GM20000 (cell line): ENCODE measurements at regions not wholly inside any gene's neighbourhood (a gene's known extent, or its start where the extent isn't known, plus 50 kb on each side); places are given as distances from the start of the nearest gene placed in this dataset.
"Not testable (repeated sequence)": the region's sequence is repeated elsewhere in the genome, so short reads cannot be mapped to it uniquely, and the experiment has no call there.

Experiments used
- DNase-seq: peaks from one replicate; pipeline ENCODE4 v3.0.0; 2012; ENCODE audit warnings: low spot score
- CTCF ChIP-seq: IDR thresholded peaks from 2 replicates; pipeline ENCODE4 v1.5.1; 2012; ENCODE audit warnings: mild to moderate bottlenecking, control low read depth; ENCODE audit errors: extremely low read depth, missing control alignments

GRCh38 chr3:5047764-5048419 is 68.7 kb downstream of the BHLHE40 start:
- no peak for TF ChIP-seq CTCF
- DNase-seq: no peak

GRCh38 chr3:5051772-5052171 is 70.3 kb upstream of the ARL8B start:
- TF ChIP-seq CTCF: no peak
- peak; percentile 49 for DNase-seq

- DNase-seq: no peak
- no peak for TF ChIP-seq CTCF
Measured at GRCh38 chr3:5052247-5052646, 69.8 kb upstream of the ARL8B start.

GRCh38 chr3:5053021-5053831 is 68.9 kb upstream of the ARL8B start:
- no peak for TF ChIP-seq CTCF
- no peak for DNase-seq

GRCh38 chr3:5054098-5054497 is 68.0 kb upstream of the ARL8B start:
- TF ChIP-seq CTCF: no peak
- DNase-seq: no peak

- not testable (repeated sequence) for DNase-seq
Measured at GRCh38 chr3:5054579-5054978, 67.5 kb upstream of the ARL8B start.

GRCh38 chr3:5055357-5056110 is 66.6 kb upstream of the ARL8B start:
- no peak for TF ChIP-seq CTCF
- no peak for DNase-seq
